HepG2 (cell line): ENCODE measurements at regions not wholly inside any gene's neighbourhood (a gene's known extent, or its start where the extent isn't known, plus 50 kb on each side); places are given as distances from the start of the nearest gene placed in this dataset.

Source experiments
- ATAC-seq: fragments of 200-7000 bp; cut with Tn5 transposase; 3 replicates; pipeline ENCODE4 v1.9.1; 2020; ENCODE audit warnings: mild to moderate bottlenecking, moderate library complexity
- BruUV-seq: library from RNA; stranded (reverse); fragments of 400-500 nt; replicated peaks from 2 replicates; lab custom pipeline; 2021; lab: Mats Ljungman, UMichigan
- CTCF ChIA-PET: fragments of 300-600 bp; formaldehyde crosslinking; extraction: SDS; loops from one replicate; lab custom pipeline; 2021; ENCODE audit warnings: low total read pairs, inconsistent platforms, low intra/inter-chr PET ratio; lab: Yijun Ruan, JAX
- POLR2A ChIA-PET: fragments of 350-600 bp; sonication (Branson Sonifier 250); formaldehyde crosslinking; loops from one replicate; lab custom pipeline; 2020; ENCODE audit warnings: antibody characterized with exemption, inconsistent platforms; lab: Yijun Ruan, JAX
- DNase-seq: peaks from one replicate; pipeline ENCODE4 v3.0.0-alpha.2; 2015; ENCODE audit warnings: low spot score
- FAIRE-seq: peaks from 3 replicates; lab custom pipeline; 2011; peaks lifted over from hg19 to GRCh38; lab: Jason Lieb, UNC
- H2AFZ ChIP-seq: one replicate; pipeline ENCODE4 v1.6.1; 2011; ENCODE audit warnings: low read length, inconsistent platforms
- H3K27ac ChIP-seq: fragments of 300-600 bp; 3 replicates; pipeline ENCODE4 v1.8.0; 2011; ENCODE audit warnings: mixed run types, mild to moderate bottlenecking, mixed read lengths, low read length, inconsistent platforms; ENCODE audit not compliant: insufficient read depth; ENCODE audit errors: extremely low read length
- H3K27me3 ChIP-seq, 2 experiments: fragments of 200-600 bp in 1 of 2; 2 replicates in 1 of 2; 3 replicates in 1 of 2; pipeline versions ENCODE4 v1.6.0 to v1.8.0; 2011; ENCODE audit warnings: low read length in 2 of 2, mild to moderate bottlenecking in 2 of 2, moderate library complexity in 2 of 2, inconsistent platforms in 1 of 2; ENCODE audit not compliant: insufficient read depth in 2 of 2, control insufficient read depth in 1 of 2
- H3K36me3 ChIP-seq, 2 experiments: fragments of 200-600 bp in 1 of 2; replicated peaks in 1 of 2; 2 replicates in 1 of 2; 3 replicates in 1 of 2; pipeline versions ENCODE4 v1.5.1 to v1.8.0; 2011; ENCODE audit warnings: low read length in 2 of 2, inconsistent platforms in 1 of 2; ENCODE audit not compliant: insufficient read depth in 2 of 2, control insufficient read depth in 1 of 2
- H3K4me1 ChIP-seq: 2 replicates; pipeline ENCODE4 v1.5.1; 2012; ENCODE audit warnings: low read length, inconsistent platforms; ENCODE audit not compliant: insufficient read depth
- H3K4me2 ChIP-seq: 2 replicates; pipeline ENCODE4 v1.6.0; 2011; ENCODE audit warnings: low read depth, low read length, inconsistent platforms
- H3K4me3 ChIP-seq, 3 experiments: fragments of 200-600 bp in 1 of 3; sonication (generic), shearing (Covaris generic) in 1 of 3; replicated peaks in 1 of 3; 2 replicates each; pipeline ENCODE4 v1.5.1; 2011 to 2016; ENCODE audit warnings: low read length in 3 of 3, inconsistent platforms in 2 of 3, low read depth in 2 of 3, mild to moderate bottlenecking in 2 of 3, control low read depth in 1 of 3, mixed read lengths in 1 of 3; ENCODE audit not compliant: insufficient read depth in 1 of 3
- H3K79me2 ChIP-seq: one replicate; pipeline ENCODE4 v1.6.1; 2011; ENCODE audit warnings: low read length, inconsistent platforms; ENCODE audit not compliant: insufficient read depth
- H3K9ac ChIP-seq: 2 replicates; pipeline ENCODE4 v1.6.0; 2011; ENCODE audit warnings: mild to moderate bottlenecking, low read depth, low read length, inconsistent platforms; ENCODE audit not compliant: insufficient read depth
- H3K9me3 ChIP-seq: 2 replicates; pipeline ENCODE4 v1.5.1; 2012; ENCODE audit warnings: mild to moderate bottlenecking, low read length
- H4K20me1 ChIP-seq: 2 replicates; pipeline ENCODE4 v1.6.0; 2011; ENCODE audit warnings: inconsistent platforms, mild to moderate bottlenecking, low read length, moderate library complexity; ENCODE audit not compliant: insufficient read depth
- ETV5 ChIP-seq: IDR thresholded peaks from 2 replicates; pipeline ENCODE4 v1.6.1; 2018; ENCODE audit warnings: missing biosample characterization, missing genetic modification reagents, inconsistent platforms, borderline replicate concordance
- KLF6 ChIP-seq: IDR thresholded peaks from 2 replicates; pipeline ENCODE4 v1.8.0; 2016; ENCODE audit warnings: missing biosample characterization, missing genetic modification reagents
- RBM22 ChIP-seq: fragments of 200-400 bp; formaldehyde crosslinking; optimal IDR thresholded peaks from 2 replicates; pipeline ENCODE3; 2017; ENCODE audit warnings: mild to moderate bottlenecking, low read length, moderate library complexity
- ZIK1 ChIP-seq: sonication (generic); formaldehyde crosslinking; IDR thresholded peaks from 2 replicates; pipeline ENCODE4 v1.5.0; 2020; ENCODE audit warnings: mild to moderate bottlenecking, low read depth, missing genetic modification reagents, borderline replicate concordance
- ZNF382 ChIP-seq: sonication (generic); formaldehyde crosslinking; IDR thresholded peaks from 2 replicates; pipeline ENCODE4 v1.5.0; 2020; ENCODE audit warnings: missing genetic modification reagents, mild to moderate bottlenecking, borderline replicate concordance
- WGBS: methylation state at CpG from one replicate; pipeline ENCODE4 v1.1.6; 2017; ENCODE audit warnings: low lambda C conversion rate; 5-methylcytosine and 5-hydroxymethylcytosine counted together
- in situ Hi-C: cut with HindIII; loops from 2 replicates; pipeline ENCODE4 v1.10.0; 2017; ENCODE audit warnings: low pct_unique_long_range_greater_than_20kb; ENCODE audit not compliant: extremely low pct_ligation_motif_present
- intact Hi-C: fragments of 100-400 bp; cut with micrococcal nuclease; formaldehyde crosslinking; loops from one replicate; pipeline ENCODE4 v1.10.0; 2022; ENCODE audit not compliant: unreplicated experiment
- TF ChIP-seq, protein P1 (sequence below): sonication (generic); formaldehyde crosslinking; IDR thresholded peaks from 2 replicates; pipeline ENCODE4 v1.4.0; 2020; ENCODE audit warnings: mild to moderate bottlenecking, low read depth, missing genetic modification reagents
- TF ChIP-seq, protein P2 (sequence below): sonication (generic); formaldehyde crosslinking; IDR thresholded peaks from 2 replicates; pipeline ENCODE4 v1.4.0; 2020; ENCODE audit warnings: low read depth, mild to moderate bottlenecking, missing genetic modification reagents
- TF ChIP-seq, protein P3 (sequence below): fragments of 450-650 bp; IDR thresholded peaks from 2 replicates; pipeline ENCODE4 v1.6.1; 2017; ENCODE audit warnings: mild to moderate bottlenecking
- TF ChIP-seq, protein P4 (sequence below): sonication (generic); formaldehyde crosslinking; IDR thresholded peaks from 2 replicates; pipeline ENCODE4 v1.4.0; 2020; ENCODE audit warnings: missing genetic modification reagents
- TF ChIP-seq, protein P5 (sequence below): sonication (generic); formaldehyde crosslinking; IDR thresholded peaks from 2 replicates; pipeline ENCODE4 v1.5.0; 2020; ENCODE audit warnings: mild to moderate bottlenecking, low read depth, missing genetic modification reagents, borderline replicate concordance
- TF ChIP-seq, protein P6 (sequence below): IDR thresholded peaks from 2 replicates; pipeline ENCODE4 v1.6.1; 2016
- TF ChIP-seq, protein P7 (sequence below): sonication (generic); formaldehyde crosslinking; IDR thresholded peaks from 2 replicates; pipeline ENCODE4 v1.4.0; 2020; ENCODE audit warnings: mild to moderate bottlenecking, missing genetic modification reagents

DNA sequence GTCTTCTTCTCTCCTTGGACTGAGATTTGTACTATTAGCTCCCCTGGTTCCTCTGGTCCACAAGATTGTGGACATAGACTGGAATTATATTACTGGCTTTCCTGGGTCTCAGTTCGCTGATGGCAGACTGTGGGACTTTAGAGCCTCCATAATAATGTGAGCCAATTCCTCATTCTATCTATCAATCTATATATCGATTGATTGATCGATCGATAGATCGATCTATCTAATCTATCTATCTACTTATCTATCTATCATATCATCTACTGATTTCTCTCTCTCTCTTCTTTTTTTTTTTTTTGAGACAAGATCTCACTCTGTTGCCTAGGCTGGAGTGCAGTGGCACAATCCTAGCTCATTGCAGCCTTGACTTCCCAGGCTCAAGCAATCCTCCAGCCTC lies 51.5 kb upstream of the DDR1 start:
- Histone ChIP-seq H3K4me3 (no peak overlapping the region), H3K9ac (no peak overlapping the region), H2AFZ (no peak overlapping the region), H3K4me2 (no peak overlapping the region), H3K27ac (no peak overlapping the region), H3K4me1 (peaks cover 29% of the 10 kb centered on the region), H3K9me3 (no peaks in the 10 kb centered on the region), H3K79me2 (no peaks in the 10 kb centered on the region), H4K20me1 (no peaks in the 10 kb centered on the region), H3K27me3 (peaks cover 0 to 9% of the 10 kb centered on the region in 2 experiments; a peak in 1 of 5 replicates), H3K36me3 (no peaks in the 10 kb centered on the region)
- in situ Hi-C loops (no loop called here), intact Hi-C loops (no loop called here)
- no peak for ATAC-seq
- WGBS: 72% methylated on average over 5 of the region's 5 CpGs
- no peak for DNase-seq
- BruUV-seq: no TSS peak
- TF ChIP-seq ETV5 (CRISPR knock-in tag) (no peak), ZNF382 (CRISPR knock-in tag) (no peak), KLF6 (no peak), ZIK1 (CRISPR knock-in tag) (no peak), RBM22 (no peak)
- TF ChIP-seq, protein P1, sequence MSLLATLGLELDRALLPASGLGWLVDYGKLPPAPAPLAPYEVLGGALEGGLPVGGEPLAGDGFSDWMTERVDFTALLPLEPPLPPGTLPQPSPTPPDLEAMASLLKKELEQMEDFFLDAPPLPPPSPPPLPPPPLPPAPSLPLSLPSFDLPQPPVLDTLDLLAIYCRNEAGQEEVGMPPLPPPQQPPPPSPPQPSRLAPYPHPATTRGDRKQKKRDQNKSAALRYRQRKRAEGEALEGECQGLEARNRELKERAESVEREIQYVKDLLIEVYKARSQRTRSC (CRISPR knock-in tag): no peak
- TF ChIP-seq, protein P2, sequence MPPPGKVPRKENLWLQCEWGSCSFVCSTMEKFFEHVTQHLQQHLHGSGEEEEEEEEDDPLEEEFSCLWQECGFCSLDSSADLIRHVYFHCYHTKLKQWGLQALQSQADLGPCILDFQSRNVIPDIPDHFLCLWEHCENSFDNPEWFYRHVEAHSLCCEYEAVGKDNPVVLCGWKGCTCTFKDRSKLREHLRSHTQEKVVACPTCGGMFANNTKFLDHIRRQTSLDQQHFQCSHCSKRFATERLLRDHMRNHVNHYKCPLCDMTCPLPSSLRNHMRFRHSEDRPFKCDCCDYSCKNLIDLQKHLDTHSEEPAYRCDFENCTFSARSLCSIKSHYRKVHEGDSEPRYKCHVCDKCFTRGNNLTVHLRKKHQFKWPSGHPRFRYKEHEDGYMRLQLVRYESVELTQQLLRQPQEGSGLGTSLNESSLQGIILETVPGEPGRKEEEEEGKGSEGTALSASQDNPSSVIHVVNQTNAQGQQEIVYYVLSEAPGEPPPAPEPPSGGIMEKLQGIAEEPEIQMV: no peak
- TF ChIP-seq, protein P3, sequence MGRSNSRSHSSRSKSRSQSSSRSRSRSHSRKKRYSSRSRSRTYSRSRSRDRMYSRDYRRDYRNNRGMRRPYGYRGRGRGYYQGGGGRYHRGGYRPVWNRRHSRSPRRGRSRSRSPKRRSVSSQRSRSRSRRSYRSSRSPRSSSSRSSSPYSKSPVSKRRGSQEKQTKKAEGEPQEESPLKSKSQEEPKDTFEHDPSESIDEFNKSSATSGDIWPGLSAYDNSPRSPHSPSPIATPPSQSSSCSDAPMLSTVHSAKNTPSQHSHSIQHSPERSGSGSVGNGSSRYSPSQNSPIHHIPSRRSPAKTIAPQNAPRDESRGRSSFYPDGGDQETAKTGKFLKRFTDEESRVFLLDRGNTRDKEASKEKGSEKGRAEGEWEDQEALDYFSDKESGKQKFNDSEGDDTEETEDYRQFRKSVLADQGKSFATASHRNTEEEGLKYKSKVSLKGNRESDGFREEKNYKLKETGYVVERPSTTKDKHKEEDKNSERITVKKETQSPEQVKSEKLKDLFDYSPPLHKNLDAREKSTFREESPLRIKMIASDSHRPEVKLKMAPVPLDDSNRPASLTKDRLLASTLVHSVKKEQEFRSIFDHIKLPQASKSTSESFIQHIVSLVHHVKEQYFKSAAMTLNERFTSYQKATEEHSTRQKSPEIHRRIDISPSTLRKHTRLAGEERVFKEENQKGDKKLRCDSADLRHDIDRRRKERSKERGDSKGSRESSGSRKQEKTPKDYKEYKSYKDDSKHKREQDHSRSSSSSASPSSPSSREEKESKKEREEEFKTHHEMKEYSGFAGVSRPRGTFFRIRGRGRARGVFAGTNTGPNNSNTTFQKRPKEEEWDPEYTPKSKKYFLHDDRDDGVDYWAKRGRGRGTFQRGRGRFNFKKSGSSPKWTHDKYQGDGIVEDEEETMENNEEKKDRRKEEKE: no peak
- TF ChIP-seq, protein P4, sequence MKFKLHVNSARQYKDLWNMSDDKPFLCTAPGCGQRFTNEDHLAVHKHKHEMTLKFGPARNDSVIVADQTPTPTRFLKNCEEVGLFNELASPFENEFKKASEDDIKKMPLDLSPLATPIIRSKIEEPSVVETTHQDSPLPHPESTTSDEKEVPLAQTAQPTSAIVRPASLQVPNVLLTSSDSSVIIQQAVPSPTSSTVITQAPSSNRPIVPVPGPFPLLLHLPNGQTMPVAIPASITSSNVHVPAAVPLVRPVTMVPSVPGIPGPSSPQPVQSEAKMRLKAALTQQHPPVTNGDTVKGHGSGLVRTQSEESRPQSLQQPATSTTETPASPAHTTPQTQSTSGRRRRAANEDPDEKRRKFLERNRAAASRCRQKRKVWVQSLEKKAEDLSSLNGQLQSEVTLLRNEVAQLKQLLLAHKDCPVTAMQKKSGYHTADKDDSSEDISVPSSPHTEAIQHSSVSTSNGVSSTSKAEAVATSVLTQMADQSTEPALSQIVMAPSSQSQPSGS (CRISPR knock-in tag): no peak
- TF ChIP-seq, protein P5, sequence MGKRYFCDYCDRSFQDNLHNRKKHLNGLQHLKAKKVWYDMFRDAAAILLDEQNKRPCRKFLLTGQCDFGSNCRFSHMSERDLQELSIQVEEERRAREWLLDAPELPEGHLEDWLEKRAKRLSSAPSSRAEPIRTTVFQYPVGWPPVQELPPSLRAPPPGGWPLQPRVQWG (CRISPR knock-in tag): no peak
- TF ChIP-seq, protein P6, sequence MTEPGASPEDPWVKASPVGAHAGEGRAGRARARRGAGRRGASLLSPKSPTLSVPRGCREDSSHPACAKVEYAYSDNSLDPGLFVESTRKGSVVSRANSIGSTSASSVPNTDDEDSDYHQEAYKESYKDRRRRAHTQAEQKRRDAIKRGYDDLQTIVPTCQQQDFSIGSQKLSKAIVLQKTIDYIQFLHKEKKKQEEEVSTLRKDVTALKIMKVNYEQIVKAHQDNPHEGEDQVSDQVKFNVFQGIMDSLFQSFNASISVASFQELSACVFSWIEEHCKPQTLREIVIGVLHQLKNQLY: no peak
- TF ChIP-seq, protein P7, sequence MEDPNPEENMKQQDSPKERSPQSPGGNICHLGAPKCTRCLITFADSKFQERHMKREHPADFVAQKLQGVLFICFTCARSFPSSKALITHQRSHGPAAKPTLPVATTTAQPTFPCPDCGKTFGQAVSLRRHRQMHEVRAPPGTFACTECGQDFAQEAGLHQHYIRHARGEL (CRISPR knock-in tag): no peak
- FAIRE-seq: no peak
- ChIA-PET POLR2A (no interaction called here), CTCF (interaction anchor here (1.6 kb wide), 1 partner anchor 45 kb away, joined by 3 read pairs; no protein-coding TSS in a partner anchor)
